Liver (tissue), 8 donors: ENCODE measurements at regions not wholly inside any gene's neighbourhood (a gene's known extent, or its start where the extent isn't known, plus 50 kb on each side); places are given as distances from the start of the nearest gene placed in this dataset.

Experiments
- DNase-seq: peaks from one replicate; pipeline ENCODE4 v3.0.0-alpha.2; 2017; ENCODE audit warnings: low spot score
- H3K27ac ChIP-seq, 2 donors: one replicate each; pipeline ENCODE4 v1.7.0; 2013; ENCODE audit warnings: inconsistent platforms in 2 of 2, low read length in 2 of 2, control low read depth in 1 of 2, low read depth in 1 of 2, mild to moderate bottlenecking in 1 of 2
- H3K27me3 ChIP-seq, 4 donors: one replicate each; pipeline versions ENCODE4 v1.6.1 to v1.7.0; 2013; ENCODE audit warnings: low read length in 3 of 4, inconsistent platforms in 1 of 4, mild to moderate bottlenecking in 1 of 4, moderate library complexity in 1 of 4; ENCODE audit not compliant: control insufficient read depth in 4 of 4, insufficient read depth in 4 of 4
- H3K36me3 ChIP-seq, 4 donors: one replicate each; pipeline versions ENCODE4 v1.6.1 to v1.7.0; 2013; ENCODE audit warnings: low read length in 3 of 4, mild to moderate bottlenecking in 3 of 4, low read depth in 1 of 4, moderate library complexity in 1 of 4; ENCODE audit not compliant: control insufficient read depth in 4 of 4, insufficient read depth in 3 of 4
- H3K4me1 ChIP-seq, 4 donors: one replicate each; pipeline versions ENCODE4 v1.6.1 to v1.7.0; 2013; ENCODE audit warnings: low read length in 3 of 4, mild to moderate bottlenecking in 3 of 4, moderate library complexity in 1 of 4; ENCODE audit not compliant: control insufficient read depth in 4 of 4, insufficient read depth in 4 of 4
- H3K4me3 ChIP-seq, 3 donors: one replicate each; pipeline versions ENCODE4 v1.6.1 to v1.7.0; 2013; ENCODE audit warnings: low read length in 3 of 3, control low read depth in 1 of 3, low read depth in 1 of 3, mild to moderate bottlenecking in 1 of 3
- H3K9ac ChIP-seq, 2 donors: one replicate each; pipeline ENCODE4 v1.7.0; 2013; ENCODE audit warnings: low read length in 2 of 2, mild to moderate bottlenecking in 2 of 2, moderate library complexity in 2 of 2, control low read depth in 1 of 2, low read depth in 1 of 2
- H3K9me3 ChIP-seq, 4 donors: one replicate each; pipeline versions ENCODE4 v1.6.1 to v1.7.0; 2013; ENCODE audit warnings: low read length in 3 of 4; ENCODE audit not compliant: control insufficient read depth in 4 of 4
- ATF3 ChIP-seq: IDR thresholded peaks from 2 replicates; pipeline ENCODE4 v1.6.1; 2016; ENCODE audit warnings: antibody characterized with exemption
- CTCF ChIP-seq: fragments of 150-350 bp; IDR thresholded peaks from 2 replicates; pipeline ENCODE4 v1.5.1; 2017; ENCODE audit warnings: improper control_type of control experiment, low read depth, low read length; ENCODE audit not compliant: missing input control
- EGR1 ChIP-seq, 2 donors: IDR thresholded peaks; 2 replicates each; pipeline ENCODE4 v1.6.1; 2016 to 2018; ENCODE audit warnings: antibody characterized with exemption in 2 of 2, low read depth in 2 of 2
- FOXA1 ChIP-seq: IDR thresholded peaks from 2 replicates; pipeline ENCODE4 v1.6.1; 2016; ENCODE audit warnings: antibody characterized with exemption
- FOXA2 ChIP-seq: IDR thresholded peaks from 2 replicates; pipeline ENCODE4 v1.6.1; 2016; ENCODE audit warnings: antibody characterized with exemption
- GABPA ChIP-seq, 2 donors: IDR thresholded peaks in 1 of 2; conservative IDR thresholded peaks in 1 of 2; 2 replicates each; pipeline ENCODE4 v1.6.1; 2016; ENCODE audit warnings: antibody characterized with exemption in 2 of 2, mild to moderate bottlenecking in 1 of 2, moderate library complexity in 1 of 2
- HNF4A ChIP-seq, 2 donors: conservative IDR thresholded peaks; 2 replicates each; pipeline ENCODE4 v1.6.1; 2016; ENCODE audit warnings: antibody characterized with exemption in 2 of 2, mild to moderate bottlenecking in 2 of 2
- HNF4G ChIP-seq: IDR thresholded peaks from 2 replicates; pipeline ENCODE4 v1.6.1; 2016; ENCODE audit warnings: antibody characterized with exemption
- JUND ChIP-seq, 2 donors: IDR thresholded peaks; 2 replicates each; pipeline ENCODE4 v1.6.1; 2016; ENCODE audit warnings: antibody characterized with exemption in 2 of 2
- MAX ChIP-seq: IDR thresholded peaks from 2 replicates; pipeline ENCODE4 v1.6.1; 2016; ENCODE audit warnings: antibody characterized with exemption
- NR2F2 ChIP-seq: IDR thresholded peaks from 2 replicates; pipeline ENCODE4 v1.6.1; 2016; ENCODE audit warnings: antibody characterized with exemption
- REST ChIP-seq: IDR thresholded peaks from 2 replicates; pipeline ENCODE4 v1.6.1; 2016; ENCODE audit warnings: antibody characterized with exemption, mild to moderate bottlenecking
- RXRA ChIP-seq, 2 donors: IDR thresholded peaks; 2 replicates each; pipeline ENCODE4 v1.6.1; 2017 to 2018; ENCODE audit warnings: antibody characterized with exemption in 2 of 2, mild to moderate bottlenecking in 1 of 2
- TAF1 ChIP-seq: conservative IDR thresholded peaks from 2 replicates; pipeline ENCODE4 v1.6.1; 2016; ENCODE audit warnings: antibody characterized with exemption, mild to moderate bottlenecking
- YY1 ChIP-seq: IDR thresholded peaks from 2 replicates; pipeline ENCODE4 v1.6.1; 2016; ENCODE audit warnings: antibody characterized with exemption, mild to moderate bottlenecking
- WGBS: extraction: QIAGEN DNeasy Blood & Tissue Kit; methylation state at CpG from one replicate; pipeline ENCODE4 v1.1.7; 2013; 5-methylcytosine and 5-hydroxymethylcytosine counted together
- donor health status: healthy.
- donor health status: healthy.
- donor health status: healthy.
- donor health status: healthy.
- donor health status: healthy.

- no peak for TF ChIP-seq REST
- no peak for TF ChIP-seq TAF1
- TF ChIP-seq YY1, result no peak
- TF ChIP-seq NR2F2, result no peak
- TF ChIP-seq MAX, result no peak
- TF ChIP-seq JUND (IDR thresholded peaks at IDR 0.05), result no peak
- TF ChIP-seq HNF4G, result no peak
- no peak for TF ChIP-seq EGR1 (IDR thresholded peaks at IDR 0.05; ENCODE audit: low read depth in 2 of 2)
Observed at GRCh38 chr2:15689654-15690053, 98.0 kb downstream of the DDX1 start (continued).

GRCh38 chr2:15691586-15692310 is 100.1 kb downstream of the DDX1 start:
- TF ChIP-seq REST, result no peak
- no peak for TF ChIP-seq GABPA (IDR thresholded peaks at IDR 0.05 in 1 of 2, conservative IDR thresholded peaks at IDR 0.05 in 1 of 2)
- no peak for TF ChIP-seq NR2F2
- no peak for TF ChIP-seq YY1
- no peak for TF ChIP-seq RXRA (IDR thresholded peaks at IDR 0.05)
- TF ChIP-seq ATF3, result no peak
- no peak for TF ChIP-seq EGR1 (IDR thresholded peaks at IDR 0.05; ENCODE audit: low read depth in 2 of 2)
- TF ChIP-seq FOXA2, result no peak
- no peak for TF ChIP-seq HNF4A (conservative IDR thresholded peaks at IDR 0.05)
- TF ChIP-seq JUND (IDR thresholded peaks at IDR 0.05), result no peak
- TF ChIP-seq CTCF, result no peak
- no peak for TF ChIP-seq FOXA1
- no peak for TF ChIP-seq MAX
- Histone ChIP-seq H3K4me1 (peaks cover 0 to 6% (median 4%) of the 10 kb centered on the region in 4 donors), H3K27ac (no peak overlapping the region), H3K36me3 (no peaks in the 10 kb centered on the region), H3K4me3 (no peak overlapping the region), H3K9me3 (no peaks in the 10 kb centered on the region), H3K9ac (no peak overlapping the region), H3K27me3 (no peaks in the 10 kb centered on the region)
- WGBS, result 94% methylated on average over 12 of the region's 12 CpGs
- no peak for DNase-seq
